RWPE2 (cell line): ENCODE measurements at regions not wholly inside any gene's neighbourhood (a gene's known extent, or its start where the extent isn't known, plus 50 kb on each side); places are given as distances from the start of the nearest gene placed in this dataset.
A peak's percentile ranks its signal among the peaks of the same experiment; 100 is the strongest.

ENCODE experiments used
- ATAC-seq: fragments of 200-7000 bp; cut with Tn5 transposase; 3 replicates; pipeline ENCODE4 v1.9.1; 2021; ENCODE audit warnings: low read depth
- DNase-seq: peaks from one replicate; pipeline ENCODE4 v3.0.0-alpha.2; 2020; ENCODE audit warnings: low spot score
- H3K27ac ChIP-seq: fragments of 450-650 bp; 2 replicates; pipeline ENCODE4 v1.5.1; 2017; ENCODE audit warnings: mild to moderate bottlenecking; ENCODE audit not compliant: poor library complexity, severe bottlenecking
- H3K27me3 ChIP-seq: fragments of 250-450 bp; sonication (Bioruptor Pico); 2 replicates; pipeline ENCODE4 v1.5.1; 2021; ENCODE audit warnings: mild to moderate bottlenecking, moderate library complexity; ENCODE audit not compliant: insufficient read depth, poor library complexity, severe bottlenecking
- H3K36me3 ChIP-seq: fragments of 250-450 bp; sonication (Bioruptor Pico); 2 replicates; pipeline ENCODE4 v1.5.1; 2020; ENCODE audit warnings: low read depth, mild to moderate bottlenecking, moderate library complexity
- H3K4me1 ChIP-seq: fragments of 250-450 bp; sonication (Bioruptor Pico); 2 replicates; pipeline ENCODE4 v1.5.1; 2021; ENCODE audit warnings: mild to moderate bottlenecking, moderate library complexity; ENCODE audit not compliant: insufficient read depth, poor library complexity, severe bottlenecking
- H3K4me3 ChIP-seq: fragments of 250-450 bp; sonication (Bioruptor Pico); 2 replicates; pipeline ENCODE4 v1.5.1; 2021; ENCODE audit warnings: mild to moderate bottlenecking, moderate library complexity; ENCODE audit not compliant: severe bottlenecking
- H3K9me3 ChIP-seq: fragments of 250-450 bp; sonication (Bioruptor Pico); 2 replicates; pipeline ENCODE4 v1.5.1; 2021; ENCODE audit warnings: mild to moderate bottlenecking, moderate library complexity; ENCODE audit not compliant: severe bottlenecking
- CTCF ChIP-seq: fragments of 450-650 bp; IDR thresholded peaks from one replicate; pipeline ENCODE4 v1.5.1; 2017; ENCODE audit warnings: mild to moderate bottlenecking, moderate library complexity; ENCODE audit not compliant: poor library complexity, severe bottlenecking

GRCh38 chr5:155380480-155380879 is 366.9 kb downstream of the KIF4B start:
- H3K9me3 ChIP-seq = peaks cover 4% of the 10 kb centered on the region
- TF ChIP-seq CTCF = no peak
- no peaks in the 10 kb centered on the region for H3K4me1 ChIP-seq
- DNase-seq (no peak), ATAC-seq (no peak)
- H3K27ac ChIP-seq = no peak overlapping the region
- H3K36me3 ChIP-seq = no peaks in the 10 kb centered on the region
- no peak overlapping the region for H3K4me3 ChIP-seq
- no peaks in the 10 kb centered on the region for H3K27me3 ChIP-seq

GRCh38 chr5:155381654-155382053 is 368.1 kb downstream of the KIF4B start:
- no peak for TF ChIP-seq CTCF

GRCh38 chr5:155389498-155389897 is 375.9 kb downstream of the KIF4B start:
- no peaks in the 10 kb centered on the region for H3K27me3 ChIP-seq
- H3K36me3 ChIP-seq = no peaks in the 10 kb centered on the region
- no peak for TF ChIP-seq CTCF
- H3K4me3 ChIP-seq = no peak overlapping the region
- DNase-seq = no peak
- H3K4me1 ChIP-seq = no peaks in the 10 kb centered on the region
- H3K27ac ChIP-seq = no peak overlapping the region
- H3K9me3 ChIP-seq = no peaks in the 10 kb centered on the region
- no peak for ATAC-seq

More at GRCh38 chr5:155381654-155382053, 368.1 kb downstream of the KIF4B start:
- H3K4me1 ChIP-seq = no peaks in the 10 kb centered on the region
- H3K9me3 ChIP-seq = peaks cover 4% of the 10 kb centered on the region
- ATAC-seq (no peak), DNase-seq (no peak)
- no peak overlapping the region for H3K27ac ChIP-seq
- H3K36me3 ChIP-seq = no peaks in the 10 kb centered on the region
- no peaks in the 10 kb centered on the region for H3K27me3 ChIP-seq
- H3K4me3 ChIP-seq = no peak overlapping the region

- no peaks in the 10 kb centered on the region for H3K36me3 ChIP-seq
- H3K9me3 ChIP-seq = no peaks in the 10 kb centered on the region
- H3K4me1 ChIP-seq = no peaks in the 10 kb centered on the region
- no peak for TF ChIP-seq CTCF
- H3K27ac ChIP-seq = no peak overlapping the region
- DNase-seq (no peak), ATAC-seq (no peak)
- H3K4me3 ChIP-seq = no peak overlapping the region
- H3K27me3 ChIP-seq = no peaks in the 10 kb centered on the region
Observed at GRCh38 chr5:155394727-155395126, 381.2 kb downstream of the KIF4B start.

GRCh38 chr5:155402927-155403640 is 389.5 kb downstream of the KIF4B start:
- H3K27ac ChIP-seq = peak overlapping the region; percentile 63

More at GRCh38 chr5:155402927-155403640, 389.5 kb downstream of the KIF4B start:
- DNase-seq (peak; percentile 83), ATAC-seq (peak; percentile 98)
- Histone ChIP-seq H3K4me1 (peaks cover 11% of the 10 kb centered on the region), H3K4me3 (no peak overlapping the region), H3K27me3 (no peaks in the 10 kb centered on the region), H3K36me3 (no peaks in the 10 kb centered on the region), H3K9me3 (peaks cover 11% of the 10 kb centered on the region)
- no peak for TF ChIP-seq CTCF
